SK-N-SH treated with all-trans-retinoic acid at 6 μM for 48 hours (cell line): ENCODE measurements at regions not wholly inside any gene's neighbourhood (a gene's known extent, or its start where the extent isn't known, plus 50 kb on each side); places are given as distances from the start of the nearest gene placed in this dataset.

ENCODE experiments used
- ATAC-seq: fragments of 200-7000 bp; cut with Tn5 transposase; 3 replicates; pipeline ENCODE4 v1.9.1; 2020; ENCODE audit warnings: mild to moderate bottlenecking, moderate library complexity
- ARNTL ChIP-seq: fragments of 450-650 bp; formaldehyde crosslinking; IDR thresholded peaks from 2 replicates; pipeline ENCODE4 v1.5.0; 2020; ENCODE audit warnings: low read depth, mild to moderate bottlenecking, moderate library complexity, borderline replicate concordance
- BACH2 ChIP-seq: fragments of 250-450 bp; sonication (Bioruptor Pico); IDR thresholded peaks from 2 replicates; pipeline ENCODE4 v1.9.0; 2021; ENCODE audit warnings: mild to moderate bottlenecking, borderline replicate concordance
- CREB5 ChIP-seq: fragments of 250-450 bp; sonication (Bioruptor Pico); IDR thresholded peaks from 2 replicates; pipeline ENCODE4 v1.5.1; 2020; ENCODE audit warnings: low read depth, mild to moderate bottlenecking, moderate library complexity
- CSDC2 ChIP-seq: fragments of 250-450 bp; sonication (Bioruptor Pico); IDR thresholded peaks from 2 replicates; pipeline ENCODE4 v1.5.0; 2020; ENCODE audit warnings: mild to moderate bottlenecking, moderate library complexity
- CSRNP3 ChIP-seq: fragments of 250-450 bp; sonication (Bioruptor Pico); IDR thresholded peaks from 2 replicates; pipeline ENCODE4 v1.5.1; 2021; ENCODE audit warnings: mild to moderate bottlenecking, moderate library complexity
- ESRRG ChIP-seq: fragments of 250-450 bp; sonication (Bioruptor Pico); IDR thresholded peaks from 2 replicates; pipeline ENCODE4 v1.6.1; 2021; ENCODE audit warnings: mild to moderate bottlenecking
- GLIS3 ChIP-seq: fragments of 250-450 bp; sonication (Bioruptor Pico); IDR thresholded peaks from 2 replicates; pipeline ENCODE4 v1.5.0; 2020; ENCODE audit warnings: mild to moderate bottlenecking, moderate library complexity
- ISL1 ChIP-seq: fragments of 250-450 bp; sonication (Bioruptor Pico); IDR thresholded peaks from 2 replicates; pipeline ENCODE4 v2.1.2; 2022; ENCODE audit warnings: mild to moderate bottlenecking, moderate library complexity
- OSR1 ChIP-seq: fragments of 250-450 bp; sonication (Bioruptor Pico); IDR thresholded peaks from 2 replicates; pipeline ENCODE4 v1.8.0; 2022; ENCODE audit warnings: moderate library complexity, mild to moderate bottlenecking, inconsistent platforms
- PATZ1 ChIP-seq: fragments of 250-450 bp; sonication (Bioruptor Pico); IDR thresholded peaks from 2 replicates; pipeline ENCODE4 v1.8.0; 2020; ENCODE audit warnings: mild to moderate bottlenecking, moderate library complexity, borderline replicate concordance
- POU6F1 ChIP-seq: fragments of 250-450 bp; sonication (Bioruptor Pico); IDR thresholded peaks from 2 replicates; pipeline ENCODE4 v1.8.0; 2021; ENCODE audit warnings: low read depth, mild to moderate bottlenecking, moderate library complexity, borderline replicate concordance
- PPARA ChIP-seq: fragments of 250-450 bp; sonication (Bioruptor Pico); IDR thresholded peaks from 2 replicates; pipeline ENCODE4 v1.5.0; 2020; ENCODE audit warnings: mild to moderate bottlenecking, borderline replicate concordance
- RARB ChIP-seq: fragments of 250-450 bp; sonication (Bioruptor Pico); IDR thresholded peaks from 2 replicates; pipeline ENCODE4 v1.8.0; 2021; ENCODE audit warnings: mild to moderate bottlenecking, moderate library complexity
- TCF4 ChIP-seq: fragments of 250-450 bp; sonication (Bioruptor Pico); IDR thresholded peaks from 2 replicates; pipeline ENCODE4 v1.8.0; 2021; ENCODE audit warnings: mild to moderate bottlenecking, moderate library complexity, borderline replicate concordance
- TOX ChIP-seq: fragments of 250-450 bp; sonication (Bioruptor Pico); IDR thresholded peaks from 2 replicates; pipeline ENCODE4 v1.8.0; 2021; ENCODE audit warnings: mild to moderate bottlenecking, moderate library complexity, borderline replicate concordance
- TSHZ2 ChIP-seq: fragments of 250-450 bp; sonication (Bioruptor Pico); IDR thresholded peaks from 2 replicates; pipeline ENCODE4 v1.5.0; 2020; ENCODE audit warnings: mild to moderate bottlenecking, moderate library complexity
- ZC3H10 ChIP-seq: fragments of 250-450 bp; sonication (Bioruptor Pico); IDR thresholded peaks from 2 replicates; pipeline ENCODE4 v1.5.1; 2021; ENCODE audit warnings: mild to moderate bottlenecking, moderate library complexity
- ZFP30 ChIP-seq: fragments of 450-650 bp; formaldehyde crosslinking; IDR thresholded peaks from 2 replicates; pipeline ENCODE4 v1.5.0; 2022; ENCODE audit warnings: mild to moderate bottlenecking, moderate library complexity
- ZNF8 ChIP-seq: fragments of 450-650 bp; formaldehyde crosslinking; IDR thresholded peaks from 2 replicates; pipeline ENCODE4 v1.5.0; 2020; ENCODE audit warnings: mild to moderate bottlenecking, moderate library complexity

GRCh38 chr17:13076905-13077304 lies 59.1 kb upstream of the ELAC2 start:
- TF ChIP-seq CSDC2 = no peak
- no peak for TF ChIP-seq ISL1
- no peak for TF ChIP-seq POU6F1 (CRISPR knock-in tag)
- TF ChIP-seq PPARA (CRISPR knock-in tag) = no peak
- no peak for TF ChIP-seq PATZ1
- no peak for TF ChIP-seq RARB
- no peak for TF ChIP-seq CSRNP3 (CRISPR knock-in tag)
- TF ChIP-seq TSHZ2 (CRISPR knock-in tag) = no peak
- no peak for TF ChIP-seq BACH2 (CRISPR knock-in tag)
- TF ChIP-seq TCF4 (CRISPR knock-in tag) = no peak
- TF ChIP-seq CREB5 (CRISPR knock-in tag) = no peak
- no peak for TF ChIP-seq ARNTL (CRISPR knock-in tag)
- no peak for TF ChIP-seq ZFP30
- ATAC-seq = no peak

- no peak for ATAC-seq
- TF ChIP-seq PPARA (CRISPR knock-in tag) = no peak
- TF ChIP-seq PATZ1 = no peak
- no peak for TF ChIP-seq ARNTL (CRISPR knock-in tag)
- TF ChIP-seq ZC3H10 (CRISPR knock-in tag) = no peak
- TF ChIP-seq TCF4 (CRISPR knock-in tag) = no peak
- TF ChIP-seq ZFP30 = no peak
- no peak for TF ChIP-seq RARB
- no peak for TF ChIP-seq TSHZ2 (CRISPR knock-in tag)
- TF ChIP-seq ESRRG = no peak
- no peak for TF ChIP-seq CSRNP3 (CRISPR knock-in tag)
- TF ChIP-seq TOX (CRISPR knock-in tag) = no peak
- no peak for TF ChIP-seq OSR1
- TF ChIP-seq ZNF8 (CRISPR knock-in tag) = no peak
- no peak for TF ChIP-seq CREB5 (CRISPR knock-in tag)
- no peak for TF ChIP-seq CSDC2
- TF ChIP-seq BACH2 (CRISPR knock-in tag) = no peak
- no peak for TF ChIP-seq GLIS3 (CRISPR knock-in tag)
These were observed 56.2 kb upstream of the ELAC2 start for GRCh38 chr17:13074026-13074425.
